ENCODE measurements at regions not wholly inside any gene's neighbourhood (a gene's known extent, or its start where the extent isn't known, plus 50 kb on each side); places are given as distances from the start of the nearest gene placed in this dataset.
"Not testable (repeated sequence)": the region's sequence is repeated elsewhere in the genome, so short reads cannot be mapped to it uniquely, and the experiment has no call there.

- TF ChIP-seq POLR2A (IDR thresholded peaks at IDR 0.05; ENCODE audit: low read length) (no peak), GATA1 (IDR thresholded peaks at IDR 0.05; ENCODE audit: low read depth, low read length) (no peak)
- no peak for DNase-seq
Measured at GRCh38 chr14:29353513-29353912, 574.1 kb downstream of the PRKD1 start.

GRCh38 chr14:29354486-29354885 lies 573.2 kb downstream of the PRKD1 start:
- no peak for DNase-seq
- TF ChIP-seq POLR2A (IDR thresholded peaks at IDR 0.05; ENCODE audit: low read length): no peak
- TF ChIP-seq GATA1 (IDR thresholded peaks at IDR 0.05; ENCODE audit: low read depth, low read length): no peak

GRCh38 chr14:29355331-29355730 lies 572.3 kb downstream of the PRKD1 start:
- no peak for DNase-seq
- TF ChIP-seq POLR2A (IDR thresholded peaks at IDR 0.05; ENCODE audit: low read length) (no peak), GATA1 (IDR thresholded peaks at IDR 0.05; ENCODE audit: low read depth, low read length) (no peak)

- no peak for DNase-seq
Measured at GRCh38 chr14:29355846-29356245, 571.8 kb downstream of the PRKD1 start.

GRCh38 chr14:29360656-29361055 lies 567.0 kb downstream of the PRKD1 start:
- no peak for TF ChIP-seq POLR2A (IDR thresholded peaks at IDR 0.05; ENCODE audit: low read length)
- TF ChIP-seq GATA1 (IDR thresholded peaks at IDR 0.05; ENCODE audit: low read depth, low read length): no peak
- DNase-seq: no peak

More at GRCh38 chr14:29355846-29356245, 571.8 kb downstream of the PRKD1 start:
- no peak for TF ChIP-seq GATA1 (IDR thresholded peaks at IDR 0.05; ENCODE audit: low read depth, low read length)
- no peak for TF ChIP-seq POLR2A (IDR thresholded peaks at IDR 0.05; ENCODE audit: low read length)

- TF ChIP-seq GATA1 (IDR thresholded peaks at IDR 0.05; ENCODE audit: low read depth, low read length) (no peak), POLR2A (IDR thresholded peaks at IDR 0.05; ENCODE audit: low read length) (no peak)
- no peak for DNase-seq
Measured at GRCh38 chr14:29370024-29370423, 557.6 kb downstream of the PRKD1 start.

- no peak for TF ChIP-seq POLR2A (IDR thresholded peaks at IDR 0.05; ENCODE audit: low read length)
- TF ChIP-seq GATA1 (IDR thresholded peaks at IDR 0.05; ENCODE audit: low read depth, low read length): no peak
- DNase-seq: no peak
Measured at GRCh38 chr14:29376237-29376636, 551.4 kb downstream of the PRKD1 start.

- no peak for DNase-seq
- no peak for TF ChIP-seq GATA1 (IDR thresholded peaks at IDR 0.05; ENCODE audit: low read depth, low read length)
- TF ChIP-seq POLR2A (IDR thresholded peaks at IDR 0.05; ENCODE audit: low read length): no peak
Measured at GRCh38 chr14:29380826-29381225, 546.8 kb downstream of the PRKD1 start.

GRCh38 chr14:29388571-29388970 lies 539.1 kb downstream of the PRKD1 start:
- TF ChIP-seq POLR2A (IDR thresholded peaks at IDR 0.05; ENCODE audit: low read length) (no peak), GATA1 (IDR thresholded peaks at IDR 0.05; ENCODE audit: low read depth, low read length) (no peak)
- DNase-seq: no peak

GRCh38 chr14:29390081-29390832 lies 537.4 kb downstream of the PRKD1 start:
- no peak for DNase-seq
- TF ChIP-seq POLR2A (IDR thresholded peaks at IDR 0.05; ENCODE audit: low read length) (no peak), GATA1 (IDR thresholded peaks at IDR 0.05; ENCODE audit: low read depth, low read length) (no peak)

- TF ChIP-seq POLR2A (IDR thresholded peaks at IDR 0.05; ENCODE audit: low read length): no peak
- TF ChIP-seq GATA1 (IDR thresholded peaks at IDR 0.05; ENCODE audit: low read depth, low read length): no peak
- no peak for DNase-seq
Measured at GRCh38 chr14:29391231-29391630, 536.4 kb downstream of the PRKD1 start.

- no peak for DNase-seq
- no peak for TF ChIP-seq GATA1 (IDR thresholded peaks at IDR 0.05; ENCODE audit: low read depth, low read length)
- TF ChIP-seq POLR2A (IDR thresholded peaks at IDR 0.05; ENCODE audit: low read length): no peak
Measured at GRCh38 chr14:29391801-29392200, 535.8 kb downstream of the PRKD1 start.

GRCh38 chr14:29392287-29392686 lies 535.4 kb downstream of the PRKD1 start:
- DNase-seq: no peak
- no peak for TF ChIP-seq POLR2A (IDR thresholded peaks at IDR 0.05; ENCODE audit: low read length)
- no peak for TF ChIP-seq GATA1 (IDR thresholded peaks at IDR 0.05; ENCODE audit: low read depth, low read length)

- TF ChIP-seq GATA1 (IDR thresholded peaks at IDR 0.05; ENCODE audit: low read depth, low read length) (no peak), POLR2A (IDR thresholded peaks at IDR 0.05; ENCODE audit: low read length) (no peak)
- no peak for DNase-seq
Measured at GRCh38 chr14:29403091-29403490, 524.6 kb downstream of the PRKD1 start.

- no peak for DNase-seq
- TF ChIP-seq POLR2A (IDR thresholded peaks at IDR 0.05; ENCODE audit: low read length): no peak
- TF ChIP-seq GATA1 (IDR thresholded peaks at IDR 0.05; ENCODE audit: low read depth, low read length): no peak
Measured at GRCh38 chr14:29410581-29410980, 517.1 kb downstream of the PRKD1 start.

GRCh38 chr14:29414931-29415330 lies 512.7 kb downstream of the PRKD1 start:
- DNase-seq: not testable (repeated sequence)
